Activated B cell treated with CpG ODN at 0.5 μM for 24 hours (primary cell): ENCODE measurements at regions not wholly inside any gene's neighbourhood (a gene's known extent, or its start where the extent isn't known, plus 50 kb on each side); places are given as distances from the start of the nearest gene placed in this dataset.

Experiments
- ATAC-seq: fragments of 200-7000 bp; cut with Tn5 transposase; one replicate; pipeline ENCODE4 v1.10.0; 2021; ENCODE audit warnings: low read depth, mild to moderate bottlenecking, moderate library complexity
- CTCF ChIA-PET: fragments of 350-600 bp; sonication (Branson Sonifier 250); formaldehyde crosslinking; loops from one replicate; lab custom pipeline; 2021; ENCODE audit warnings: antibody characterized with exemption; lab: Charles Lee
- POLR2A ChIA-PET: fragments of 350-600 bp; sonication (Branson Sonifier 250); formaldehyde crosslinking; loops from one replicate; lab custom pipeline; 2021; ENCODE audit warnings: antibody characterized with exemption; lab: Charles Lee
- DNase-seq: peaks from one replicate; pipeline ENCODE4 v3.0.0; 2022
- H3K27ac Mint-ChIP-seq: one replicate; pipeline ENCODE4 v1.8.0; 2020; ENCODE audit warnings: mixed read lengths
- H3K27me3 Mint-ChIP-seq: one replicate; pipeline ENCODE4 v1.8.0; 2021; ENCODE audit warnings: mixed read lengths
- H3K36me3 Mint-ChIP-seq: one replicate; pipeline ENCODE4 v1.8.0; 2021; ENCODE audit warnings: low read depth, mixed read lengths
- H3K4me1 Mint-ChIP-seq: one replicate; pipeline ENCODE4 v1.8.0; 2021; ENCODE audit warnings: mixed read lengths
- H3K4me3 Mint-ChIP-seq: one replicate; pipeline ENCODE4 v1.8.0; 2020; ENCODE audit warnings: mild to moderate bottlenecking, mixed read lengths
- H3K9me3 Mint-ChIP-seq: one replicate; pipeline ENCODE4 v1.8.0; 2020; ENCODE audit warnings: mixed read lengths
- intact Hi-C: fragments of 100-400 bp; cut with micrococcal nuclease; formaldehyde crosslinking; loops from one replicate; pipeline ENCODE4 v1.15.1; 2024
- TF ChIP-seq, protein P1 (sequence below): fragments of 200-600 bp; IDR thresholded peaks from one replicate; pipeline ENCODE4 v1.8.0; 2022; ENCODE audit warnings: antibody characterized with exemption, mild to moderate bottlenecking

DNA sequence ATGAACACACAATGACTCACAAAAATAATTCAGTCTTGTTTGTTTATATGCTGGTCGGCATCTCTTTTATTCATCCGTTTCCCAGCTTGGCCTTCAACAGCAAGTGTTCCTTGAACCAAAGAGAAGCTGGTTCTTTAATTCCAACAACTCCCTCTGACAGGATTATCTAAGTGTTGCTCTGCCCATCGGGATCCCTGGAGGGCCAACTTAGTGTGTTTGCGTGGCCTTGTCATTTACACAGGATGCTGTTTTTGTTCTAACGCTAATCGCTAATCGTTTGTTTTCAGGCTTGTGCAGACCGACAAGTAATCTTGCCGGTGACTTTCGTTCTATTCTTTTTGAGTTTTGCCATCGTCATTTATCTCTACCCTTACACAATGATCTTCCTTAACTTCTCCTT lies 267.4 kb upstream of the EXOC2 start:
- intact Hi-C loops = no loop called here

DNA sequence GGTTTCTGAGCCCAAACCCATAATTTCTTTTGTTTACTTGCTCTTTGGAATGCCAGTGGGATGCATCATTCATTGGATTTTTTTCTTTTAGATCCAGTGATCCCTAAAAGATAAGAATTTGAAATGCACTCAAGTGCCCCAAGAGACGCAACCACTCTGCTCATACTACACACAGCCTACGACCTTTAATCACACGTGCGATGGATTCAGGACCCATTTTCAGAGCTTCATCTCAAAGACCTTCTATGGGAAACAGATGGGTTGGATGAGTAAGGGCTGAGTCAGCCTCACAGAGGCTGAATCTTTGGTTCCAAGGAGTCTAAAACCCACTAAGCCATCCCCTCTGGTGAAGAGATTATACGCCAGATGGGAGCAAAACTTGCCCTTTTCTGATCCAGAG lies 265.5 kb upstream of the EXOC2 start:
- ChIA-PET POLR2A (no interaction called here), CTCF (no interaction called here)
- H3K9me3 Mint-ChIP-seq = no peaks in the 10 kb centered on the region
- peaks cover 8% of the 10 kb centered on the region for H3K27me3 Mint-ChIP-seq
- H3K4me1 Mint-ChIP-seq = no peaks in the 10 kb centered on the region
- DNase-seq (no peak), ATAC-seq (no peak)
- no peaks in the 10 kb centered on the region for H3K36me3 Mint-ChIP-seq
- TF ChIP-seq, protein P1, sequence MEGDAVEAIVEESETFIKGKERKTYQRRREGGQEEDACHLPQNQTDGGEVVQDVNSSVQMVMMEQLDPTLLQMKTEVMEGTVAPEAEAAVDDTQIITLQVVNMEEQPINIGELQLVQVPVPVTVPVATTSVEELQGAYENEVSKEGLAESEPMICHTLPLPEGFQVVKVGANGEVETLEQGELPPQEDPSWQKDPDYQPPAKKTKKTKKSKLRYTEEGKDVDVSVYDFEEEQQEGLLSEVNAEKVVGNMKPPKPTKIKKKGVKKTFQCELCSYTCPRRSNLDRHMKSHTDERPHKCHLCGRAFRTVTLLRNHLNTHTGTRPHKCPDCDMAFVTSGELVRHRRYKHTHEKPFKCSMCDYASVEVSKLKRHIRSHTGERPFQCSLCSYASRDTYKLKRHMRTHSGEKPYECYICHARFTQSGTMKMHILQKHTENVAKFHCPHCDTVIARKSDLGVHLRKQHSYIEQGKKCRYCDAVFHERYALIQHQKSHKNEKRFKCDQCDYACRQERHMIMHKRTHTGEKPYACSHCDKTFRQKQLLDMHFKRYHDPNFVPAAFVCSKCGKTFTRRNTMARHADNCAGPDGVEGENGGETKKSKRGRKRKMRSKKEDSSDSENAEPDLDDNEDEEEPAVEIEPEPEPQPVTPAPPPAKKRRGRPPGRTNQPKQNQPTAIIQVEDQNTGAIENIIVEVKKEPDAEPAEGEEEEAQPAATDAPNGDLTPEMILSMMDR = no peak
- no peak overlapping the region for H3K27ac Mint-ChIP-seq
- intact Hi-C loops = no loop called here
- no peak overlapping the region for H3K4me3 Mint-ChIP-seq

More for the DNA sequence above, 267.4 kb upstream of the EXOC2 start:
- TF ChIP-seq, protein P1 = no peak
- Mint-ChIP-seq H3K36me3 (no peaks in the 10 kb centered on the region), H3K27me3 (peaks cover 2% of the 10 kb centered on the region), H3K4me1 (no peaks in the 10 kb centered on the region), H3K27ac (no peak overlapping the region), H3K4me3 (no peak overlapping the region), H3K9me3 (no peaks in the 10 kb centered on the region)
- CTCF ChIA-PET = no interaction called here
- ATAC-seq (no peak), DNase-seq (no peak)
- POLR2A ChIA-PET = no interaction called here

DNA sequence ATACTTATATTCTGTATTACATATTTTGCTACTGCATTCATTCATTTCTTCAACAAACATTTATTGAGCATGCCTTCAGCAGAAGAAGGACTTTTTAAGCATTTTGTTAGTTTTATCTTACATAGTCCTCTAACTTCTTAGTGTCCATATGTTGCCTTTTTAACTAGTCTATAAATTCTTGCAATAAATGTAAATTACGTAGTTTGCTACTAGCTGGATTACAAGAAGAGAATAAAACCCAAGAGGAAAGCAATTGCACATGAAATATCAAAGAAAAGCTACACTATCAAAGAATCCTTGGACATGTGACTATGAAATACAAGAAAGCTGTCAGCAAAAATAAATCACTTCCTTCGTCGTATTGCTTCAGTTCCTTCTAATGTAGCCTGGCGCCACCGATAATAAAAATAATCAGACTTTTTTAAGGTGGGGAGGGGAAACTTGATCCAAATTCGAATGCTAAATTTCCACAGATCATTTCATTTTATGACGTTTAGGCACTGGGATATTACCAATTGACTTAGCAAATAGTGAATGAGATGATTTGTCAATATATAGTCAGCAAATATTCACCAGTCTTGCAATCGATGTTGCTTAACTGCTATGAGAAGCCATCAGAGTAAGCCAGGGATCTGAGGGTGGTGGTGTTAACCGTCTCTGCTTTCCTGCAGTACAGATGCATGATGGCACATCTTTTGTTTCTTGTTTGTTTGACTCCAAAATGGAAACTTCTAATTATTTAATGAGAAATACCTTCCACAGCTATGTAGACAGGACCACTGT lies 258.7 kb upstream of the EXOC2 start:
- ChIA-PET CTCF (no interaction called here), POLR2A (no interaction called here)
- TF ChIP-seq, protein P1 = no peak
- ATAC-seq (no peak), DNase-seq (no peak)
- intact Hi-C loops = no loop called here
- no peaks in the 10 kb centered on the region for H3K4me1 Mint-ChIP-seq
- no peak overlapping the region for H3K4me3 Mint-ChIP-seq
- no peak overlapping the region for H3K27ac Mint-ChIP-seq
- H3K27me3 Mint-ChIP-seq = peaks cover 13% of the 10 kb centered on the region
- H3K36me3 Mint-ChIP-seq = no peaks in the 10 kb centered on the region
- no peaks in the 10 kb centered on the region for H3K9me3 Mint-ChIP-seq

DNA sequence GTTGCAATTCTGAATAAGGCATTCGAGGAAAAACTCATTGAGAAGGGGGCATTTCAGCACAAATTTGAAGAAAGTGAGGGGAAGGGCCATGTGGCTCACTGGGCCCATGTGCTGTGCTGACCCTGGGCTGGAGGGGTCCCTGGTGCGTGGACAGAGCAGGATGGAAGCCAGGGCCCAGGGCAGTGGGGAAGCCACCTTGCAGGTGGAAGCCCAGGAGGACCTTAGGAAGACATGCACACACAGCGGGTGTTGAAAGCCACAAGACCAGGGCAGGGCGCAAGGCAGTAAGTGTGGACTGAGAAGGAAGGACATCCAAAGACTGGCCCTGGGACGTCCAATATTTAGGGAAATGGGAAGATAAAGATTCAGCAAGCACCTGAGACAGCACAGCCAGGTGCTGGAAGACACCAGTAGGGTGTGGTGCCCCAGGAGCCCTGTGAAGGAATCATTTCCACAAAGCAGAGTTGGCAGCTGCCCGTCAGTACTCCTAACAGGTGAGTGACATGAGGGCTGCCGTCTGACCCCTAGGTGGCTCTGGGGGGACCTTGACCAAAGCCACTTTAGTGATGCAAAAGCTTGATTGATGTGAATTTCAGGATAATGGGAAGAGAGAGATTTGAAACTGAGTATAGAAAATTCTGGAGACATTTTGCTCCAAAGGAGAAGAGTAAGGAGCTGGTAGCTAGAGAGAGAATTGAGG lies 254.4 kb upstream of the EXOC2 start:
- H3K36me3 Mint-ChIP-seq = no peaks in the 10 kb centered on the region
- H3K4me1 Mint-ChIP-seq = no peaks in the 10 kb centered on the region
- H3K27ac Mint-ChIP-seq = no peak overlapping the region
- no peak for DNase-seq
- H3K4me3 Mint-ChIP-seq = no peak overlapping the region
- no peaks in the 10 kb centered on the region for H3K9me3 Mint-ChIP-seq
- ChIA-PET CTCF (no interaction called here), POLR2A (no interaction called here)
- intact Hi-C loops = no loop called here
- TF ChIP-seq, protein P1 = no peak
- H3K27me3 Mint-ChIP-seq = no peaks in the 10 kb centered on the region
- ATAC-seq = no peak

DNA sequence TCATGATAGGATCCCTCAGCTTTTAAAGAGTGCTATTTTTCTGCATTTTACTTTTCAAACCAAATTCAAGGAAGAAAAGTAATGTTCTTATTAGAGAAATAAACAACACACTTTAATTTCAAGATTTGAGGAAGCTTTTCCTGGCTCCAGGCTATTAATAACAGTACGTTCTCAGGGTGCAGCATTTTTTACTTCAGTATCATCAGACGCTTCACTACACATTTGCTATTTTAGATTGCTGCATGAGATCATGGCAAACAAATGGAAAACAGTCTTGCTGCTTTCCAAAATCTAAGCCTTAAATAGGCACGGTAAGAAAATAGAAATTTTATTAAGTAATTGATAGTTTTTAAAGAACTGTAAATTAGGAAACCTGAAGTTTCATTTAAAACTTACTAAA lies 253.6 kb upstream of the EXOC2 start:
- POLR2A ChIA-PET = no interaction called here
- Mint-ChIP-seq H3K4me1 (no peaks in the 10 kb centered on the region), H3K27ac (no peak overlapping the region), H3K27me3 (no peaks in the 10 kb centered on the region), H3K4me3 (no peak overlapping the region), H3K36me3 (no peaks in the 10 kb centered on the region), H3K9me3 (no peaks in the 10 kb centered on the region)
- intact Hi-C loops = no loop called here
- CTCF ChIA-PET = no interaction called here
- DNase-seq (no peak), ATAC-seq (no peak)
- TF ChIP-seq, protein P1 = no peak
